ENCODE measurements at regions not wholly inside any gene's neighbourhood (a gene's known extent, or its start where the extent isn't known, plus 50 kb on each side); places are given as distances from the start of the nearest gene placed in this dataset.

DNA sequence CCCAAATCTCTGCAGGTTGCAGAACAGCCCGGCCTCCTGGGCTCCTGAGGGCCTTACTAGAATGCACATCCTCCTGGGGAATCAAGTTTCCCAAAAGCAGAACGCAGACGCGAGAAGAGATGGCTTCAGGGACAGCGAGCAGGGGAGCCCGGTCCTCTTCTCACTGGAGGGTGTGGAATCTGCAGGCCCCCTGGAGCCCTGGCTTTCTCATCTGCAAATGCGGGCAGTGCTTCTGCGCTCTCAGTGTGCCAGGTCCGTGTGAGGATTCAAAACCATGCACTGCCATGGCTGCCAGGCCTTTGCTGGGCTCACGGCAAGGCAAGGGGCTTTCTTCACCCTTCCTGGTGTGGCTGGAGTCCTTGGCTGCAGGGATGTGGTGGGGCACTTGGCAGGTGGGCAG lies 330.9 kb upstream of the MKI67 start:
- Histone ChIP-seq H3K9me1 (ENCODE audit: control insufficient read depth, insufficient read depth, low read length) (no peaks in the 10 kb centered on the region), H3K4me3 (no peak overlapping the region), H2AFZ (ENCODE audit: low read depth, low read length) (no peak overlapping the region), H3K4me1 (replicated peaks in 1 of 2; ENCODE audit: control insufficient read depth in 2 of 2, insufficient read depth in 2 of 2, low read length in 2 of 2) (no peaks in the 10 kb centered on the region), H3K27ac (ENCODE audit: extremely low read depth, low read depth, low read length) (no peak overlapping the region), H3K79me2 (ENCODE audit: control insufficient read depth, insufficient read depth, low read length) (no peaks in the 10 kb centered on the region), H3K9ac (ENCODE audit: insufficient read depth in 1 of 2, low read depth in 2 of 2, low read length in 2 of 2) (no peak overlapping the region), H3K9me3 (replicated peaks; ENCODE audit: control insufficient read depth, insufficient read depth, low read depth, low read length) (no peaks in the 10 kb centered on the region), H3K4me2 (ENCODE audit: insufficient read depth, low read length) (no peak overlapping the region), H3K27me3 (ENCODE audit: control insufficient read depth in 2 of 2, insufficient read depth in 2 of 2, low read length in 2 of 2) (peaks cover 0 to 51% of the 10 kb centered on the region in 2 experiments; a peak in 3 of 5 replicates), H4K20me1 (replicated peaks; ENCODE audit: control insufficient read depth, insufficient read depth, low read length) (no peaks in the 10 kb centered on the region; the same call in 1 of the 2 replicates), H3K36me3 (ENCODE audit: control insufficient read depth, insufficient read depth, low read length) (no peaks in the 10 kb centered on the region)
- intact Hi-C loops (cut with micrococcal nuclease): no loop called here
- FAIRE-seq: no peak
- no peak for DNase-seq (ENCODE audit: extremely low read depth in 1 of 4, low spot score in 3 of 4)
- TF ChIP-seq SP2 (IDR thresholded peaks at IDR 0.05; ENCODE audit: extremely low read depth, low read depth, low read length, poor library complexity, severe bottlenecking) (no peak), MEF2D (tag; conservative IDR thresholded peaks at IDR 0.05; ENCODE audit: low read depth) (no peak), ZBTB7A (IDR thresholded peaks at IDR 0.05; ENCODE audit: borderline replicate concordance, control insufficient read depth, low read depth, low read length) (no peak), ZNF668 (CRISPR knock-in tag; IDR thresholded peaks at IDR 0.05) (no peak), XRCC4 (IDR thresholded peaks at IDR 0.05; ENCODE audit: extremely low read depth, insufficient read depth, insufficient read length) (no peak), SIX5 (IDR thresholded peaks at IDR 0.05; ENCODE audit: borderline replicate concordance in 1 of 2, insufficient read depth in 1 of 2, low read depth in 1 of 2, low read length in 2 of 2) (no peak), RFX1 (IDR thresholded peaks at IDR 0.05) (no peak)
- TF ChIP-seq, protein P1, sequence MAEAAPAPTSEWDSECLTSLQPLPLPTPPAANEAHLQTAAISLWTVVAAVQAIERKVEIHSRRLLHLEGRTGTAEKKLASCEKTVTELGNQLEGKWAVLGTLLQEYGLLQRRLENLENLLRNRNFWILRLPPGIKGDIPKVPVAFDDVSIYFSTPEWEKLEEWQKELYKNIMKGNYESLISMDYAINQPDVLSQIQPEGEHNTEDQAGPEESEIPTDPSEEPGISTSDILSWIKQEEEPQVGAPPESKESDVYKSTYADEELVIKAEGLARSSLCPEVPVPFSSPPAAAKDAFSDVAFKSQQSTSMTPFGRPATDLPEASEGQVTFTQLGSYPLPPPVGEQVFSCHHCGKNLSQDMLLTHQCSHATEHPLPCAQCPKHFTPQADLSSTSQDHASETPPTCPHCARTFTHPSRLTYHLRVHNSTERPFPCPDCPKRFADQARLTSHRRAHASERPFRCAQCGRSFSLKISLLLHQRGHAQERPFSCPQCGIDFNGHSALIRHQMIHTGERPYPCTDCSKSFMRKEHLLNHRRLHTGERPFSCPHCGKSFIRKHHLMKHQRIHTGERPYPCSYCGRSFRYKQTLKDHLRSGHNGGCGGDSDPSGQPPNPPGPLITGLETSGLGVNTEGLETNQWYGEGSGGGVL (CRISPR knock-in tag; IDR thresholded peaks at IDR 0.05): no peak
- TF ChIP-seq, protein P2, sequence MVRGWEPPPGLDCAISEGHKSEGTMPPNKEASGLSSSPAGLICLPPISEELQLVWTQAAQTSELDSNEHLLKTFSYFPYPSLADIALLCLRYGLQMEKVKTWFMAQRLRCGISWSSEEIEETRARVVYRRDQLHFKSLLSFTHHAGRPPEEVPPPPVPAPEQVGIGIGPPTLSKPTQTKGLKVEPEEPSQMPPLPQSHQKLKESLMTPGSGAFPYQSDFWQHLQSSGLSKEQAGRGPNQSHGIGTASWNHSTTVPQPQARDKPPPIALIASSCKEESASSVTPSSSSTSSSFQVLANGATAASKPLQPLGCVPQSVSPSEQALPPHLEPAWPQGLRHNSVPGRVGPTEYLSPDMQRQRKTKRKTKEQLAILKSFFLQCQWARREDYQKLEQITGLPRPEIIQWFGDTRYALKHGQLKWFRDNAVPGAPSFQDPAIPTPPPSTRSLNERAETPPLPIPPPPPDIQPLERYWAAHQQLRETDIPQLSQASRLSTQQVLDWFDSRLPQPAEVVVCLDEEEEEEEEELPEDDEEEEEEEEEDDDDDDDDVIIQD (CRISPR knock-in tag; IDR thresholded peaks at IDR 0.05): no peak
- TF ChIP-seq, protein P3, sequence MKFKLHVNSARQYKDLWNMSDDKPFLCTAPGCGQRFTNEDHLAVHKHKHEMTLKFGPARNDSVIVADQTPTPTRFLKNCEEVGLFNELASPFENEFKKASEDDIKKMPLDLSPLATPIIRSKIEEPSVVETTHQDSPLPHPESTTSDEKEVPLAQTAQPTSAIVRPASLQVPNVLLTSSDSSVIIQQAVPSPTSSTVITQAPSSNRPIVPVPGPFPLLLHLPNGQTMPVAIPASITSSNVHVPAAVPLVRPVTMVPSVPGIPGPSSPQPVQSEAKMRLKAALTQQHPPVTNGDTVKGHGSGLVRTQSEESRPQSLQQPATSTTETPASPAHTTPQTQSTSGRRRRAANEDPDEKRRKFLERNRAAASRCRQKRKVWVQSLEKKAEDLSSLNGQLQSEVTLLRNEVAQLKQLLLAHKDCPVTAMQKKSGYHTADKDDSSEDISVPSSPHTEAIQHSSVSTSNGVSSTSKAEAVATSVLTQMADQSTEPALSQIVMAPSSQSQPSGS (CRISPR knock-in tag; IDR thresholded peaks at IDR 0.05): no peak
- ATAC-seq: no peak
- ChIA-PET CTCF (ENCODE audit: low intra/inter-chr PET ratio) (no interaction called here), POLR2A (no interaction called here)
- BruUV-seq (replicated peaks): no TSS peak
- 0% methylated on average over 10 of the region's 10 CpGs for WGBS (ENCODE audit: insufficient coverage, low coverage, missing lambda C conversion rate)
- in situ Hi-C loops (cut with MboI): no loop called here

Data from K562 (cell line).